ENCODE measurements at regions not wholly inside any gene's neighbourhood (a gene's known extent, or its start where the extent isn't known, plus 50 kb on each side); places are given as distances from the start of the nearest gene placed in this dataset.

GRCh38 chr6:94443701-94444100 lies 1024.3 kb upstream of the EPHA7 start:
- H3K9me3 ChIP-seq (ENCODE audit: control insufficient read depth, insufficient read depth, low read length) = no peaks in the 10 kb centered on the region
- ChIA-PET POLR2A (no interaction called here), CTCF (no interaction called here)
- no peak for TF ChIP-seq CTCF (IDR thresholded peaks at IDR 0.05; ENCODE audit: low read depth, low read length)
- no peak for DNase-seq (ENCODE audit: low read depth, low spot score)
- no peak overlapping the region for H3K27ac ChIP-seq (ENCODE audit: low read depth, low read length)
- no peak overlapping the region for H3K4me3 ChIP-seq (ENCODE audit: low read depth, low read length)
- no peaks in the 10 kb centered on the region for H3K27me3 ChIP-seq (ENCODE audit: control insufficient read depth, insufficient read depth, low read length)

- Histone ChIP-seq H3K4me3 (ENCODE audit: low read depth, low read length) (no peak overlapping the region), H3K9me3 (ENCODE audit: control insufficient read depth, insufficient read depth, low read length) (peaks cover 12% of the 10 kb centered on the region; the same call in 1 of the 2 replicates), H3K27ac (ENCODE audit: low read depth, low read length) (no peak overlapping the region), H3K27me3 (ENCODE audit: control insufficient read depth, insufficient read depth, low read length) (no peaks in the 10 kb centered on the region)
- CTCF ChIA-PET = no interaction called here
- POLR2A ChIA-PET = no interaction called here
- no peak for TF ChIP-seq CTCF (IDR thresholded peaks at IDR 0.05; ENCODE audit: low read depth, low read length)
- no peak for DNase-seq (ENCODE audit: low read depth, low spot score)
These were observed 1005.3 kb upstream of the EPHA7 start for GRCh38 chr6:94424692-94425091.

- CTCF ChIA-PET = no interaction called here
- POLR2A ChIA-PET = no interaction called here
These were observed 998.0 kb upstream of the EPHA7 start for GRCh38 chr6:94417363-94417762.

GRCh38 chr6:94414041-94414440 lies 994.7 kb upstream of the EPHA7 start:
- CTCF ChIA-PET = no interaction called here
- POLR2A ChIA-PET = no interaction called here
- Histone ChIP-seq H3K4me3 (ENCODE audit: low read depth, low read length) (no peak overlapping the region), H3K27me3 (ENCODE audit: control insufficient read depth, insufficient read depth, low read length) (no peaks in the 10 kb centered on the region), H3K27ac (ENCODE audit: low read depth, low read length) (no peak overlapping the region), H3K9me3 (ENCODE audit: control insufficient read depth, insufficient read depth, low read length) (peaks cover 2% of the 10 kb centered on the region; the same call in 1 of the 2 replicates)
- DNase-seq (ENCODE audit: low read depth, low spot score) = no peak
- no peak for TF ChIP-seq CTCF (IDR thresholded peaks at IDR 0.05; ENCODE audit: low read depth, low read length)

More at GRCh38 chr6:94417363-94417762, 998.0 kb upstream of the EPHA7 start:
- H3K27ac ChIP-seq (ENCODE audit: low read depth, low read length) = no peak overlapping the region
- no peaks in the 10 kb centered on the region for H3K9me3 ChIP-seq (ENCODE audit: control insufficient read depth, insufficient read depth, low read length)
- no peak overlapping the region for H3K4me3 ChIP-seq (ENCODE audit: low read depth, low read length)
- H3K27me3 ChIP-seq (ENCODE audit: control insufficient read depth, insufficient read depth, low read length) = no peaks in the 10 kb centered on the region
- no peak for DNase-seq (ENCODE audit: low read depth, low spot score)
- no peak for TF ChIP-seq CTCF (IDR thresholded peaks at IDR 0.05; ENCODE audit: low read depth, low read length)

GRCh38 chr6:94401311-94401710 lies 982.0 kb upstream of the EPHA7 start:
- no peak overlapping the region for H3K27ac ChIP-seq (ENCODE audit: low read depth, low read length)
- POLR2A ChIA-PET = no interaction called here
- TF ChIP-seq CTCF (IDR thresholded peaks at IDR 0.05; ENCODE audit: low read depth, low read length) = no peak
- H3K27me3 ChIP-seq (ENCODE audit: control insufficient read depth, insufficient read depth, low read length) = no peaks in the 10 kb centered on the region
- DNase-seq (ENCODE audit: low read depth, low spot score) = no peak
- CTCF ChIA-PET = no interaction called here
- no peaks in the 10 kb centered on the region for H3K9me3 ChIP-seq (ENCODE audit: control insufficient read depth, insufficient read depth, low read length)
- H3K4me3 ChIP-seq (ENCODE audit: low read depth, low read length) = no peak overlapping the region
